ENCODE measurements at regions not wholly inside any gene's neighbourhood (a gene's known extent, or its start where the extent isn't known, plus 50 kb on each side); places are given as distances from the start of the nearest gene placed in this dataset.

- Histone ChIP-seq H2AFZ (ENCODE audit: low read depth, low read length) (no peak overlapping the region), H3K9ac (replicated peaks; ENCODE audit: extremely low read depth, insufficient read depth, low read length) (no peak overlapping the region), H3K9me3 (replicated peaks; ENCODE audit: control insufficient read depth, insufficient read depth, low read length) (no peaks in the 10 kb centered on the region), H4K20me1 (replicated peaks; ENCODE audit: control insufficient read depth, extremely low read depth, insufficient read depth, low read length) (no peaks in the 10 kb centered on the region), H3K27me3 (ENCODE audit: control insufficient read depth in 2 of 2, insufficient read depth in 2 of 2, low read length in 2 of 2) (no peaks in the 10 kb centered on the region), H3K79me2 (ENCODE audit: control insufficient read depth, insufficient read depth, low read length) (no peaks in the 10 kb centered on the region), H3K27ac (ENCODE audit: insufficient read depth, low read depth, low read length) (no peak overlapping the region), H3K4me2 (ENCODE audit: insufficient read depth, low read length) (no peak overlapping the region), H3K4me1 (ENCODE audit: control insufficient read depth, extremely low read depth, insufficient read depth, low read length) (no peaks in the 10 kb centered on the region), H3K36me3 (ENCODE audit: control insufficient read depth in 2 of 2, extremely low read depth in 1 of 2, insufficient read depth in 2 of 2, low read length in 2 of 2) (no peaks in the 10 kb centered on the region), H3K9me1 (replicated peaks; ENCODE audit: control insufficient read depth, extremely low read depth, insufficient read depth, low read length) (no peaks in the 10 kb centered on the region), H3K4me3 (replicated peaks in 1 of 3; ENCODE audit: insufficient read depth in 1 of 3, low read depth in 1 of 3, low read length in 3 of 3) (no peak overlapping the region)
- ChIA-PET POLR2A (no interaction called here), CTCF (no interaction called here)
- dilution Hi-C loops (cut with MboI; ENCODE audit: extremely low pct_ligation_motif_present, low sequenced_read_pairs) (no loop called here), intact Hi-C loops (cut with micrococcal nuclease) (no loop called here)
- no TSS peak for BruUV-seq (replicated peaks)
- TF ChIP-seq POLR2A (IDR thresholded peaks at IDR 0.05; ENCODE audit: low read depth, low read length) (no peak), JUN (IDR thresholded peaks at IDR 0.05; ENCODE audit: borderline replicate concordance, insufficient read depth, insufficient read length, low read depth) (no peak), MAX (IDR thresholded peaks at IDR 0.05; ENCODE audit: insufficient read depth, insufficient read length) (no peak), GATA2 (IDR thresholded peaks at IDR 0.05; ENCODE audit: insufficient read depth, insufficient read length, low read depth, low read length) (no peak), FOS (IDR thresholded peaks at IDR 0.05; ENCODE audit: borderline replicate concordance, insufficient read depth, low read length) (no peak), EZH2 (IDR thresholded peaks at IDR 0.05; ENCODE audit: borderline replicate concordance, low read depth, low read length, severe bottlenecking) (no peak), MYC (IDR thresholded peaks at IDR 0.05; ENCODE audit: low read depth, low read length) (no peak)
- FAIRE-seq (peak; percentile 63), DNase-seq (ENCODE audit: low read depth, low spot score) (peak; percentile 64)
Measured at GRCh38 chr2:13034861-13035260, 318.1 kb downstream of the TRIB2 start.

GRCh38 chr2:13035866-13036265 is 319.1 kb downstream of the TRIB2 start:
- intact Hi-C loops (cut with micrococcal nuclease), result no loop called here
- H4K20me1 ChIP-seq (replicated peaks; ENCODE audit: control insufficient read depth, extremely low read depth, insufficient read depth, low read length), result no peaks in the 10 kb centered on the region
- no peaks in the 10 kb centered on the region for H3K27me3 ChIP-seq (ENCODE audit: control insufficient read depth in 2 of 2, insufficient read depth in 2 of 2, low read length in 2 of 2)
- no peak overlapping the region for H3K27ac ChIP-seq (ENCODE audit: insufficient read depth, low read depth, low read length)
- H3K79me2 ChIP-seq (ENCODE audit: control insufficient read depth, insufficient read depth, low read length), result no peaks in the 10 kb centered on the region
- H2AFZ ChIP-seq (ENCODE audit: low read depth, low read length), result no peak overlapping the region
- H3K36me3 ChIP-seq (ENCODE audit: control insufficient read depth in 2 of 2, extremely low read depth in 1 of 2, insufficient read depth in 2 of 2, low read length in 2 of 2), result no peaks in the 10 kb centered on the region
- H3K9me3 ChIP-seq (replicated peaks; ENCODE audit: control insufficient read depth, insufficient read depth, low read length), result no peaks in the 10 kb centered on the region
- CTCF ChIA-PET, result interaction anchor here (1.1 kb wide), 1 partner anchor 11 kb away, joined by 3 read pairs; no protein-coding TSS in a partner anchor
- no peak overlapping the region for H3K4me3 ChIP-seq (replicated peaks in 1 of 3; ENCODE audit: insufficient read depth in 1 of 3, low read depth in 1 of 3, low read length in 3 of 3)
- no peaks in the 10 kb centered on the region for H3K9me1 ChIP-seq (replicated peaks; ENCODE audit: control insufficient read depth, extremely low read depth, insufficient read depth, low read length)
- BruUV-seq (replicated peaks), result no TSS peak
- H3K4me1 ChIP-seq (ENCODE audit: control insufficient read depth, extremely low read depth, insufficient read depth, low read length), result no peaks in the 10 kb centered on the region
- POLR2A ChIA-PET, result no interaction called here
- DNase-seq (ENCODE audit: low read depth, low spot score), result no peak
- dilution Hi-C loops (cut with MboI; ENCODE audit: extremely low pct_ligation_motif_present, low sequenced_read_pairs), result no loop called here
- H3K9ac ChIP-seq (replicated peaks; ENCODE audit: extremely low read depth, insufficient read depth, low read length), result no peak overlapping the region
- no peak overlapping the region for H3K4me2 ChIP-seq (ENCODE audit: insufficient read depth, low read length)
- TF ChIP-seq CTCF (IDR thresholded peaks at IDR 0.05; ENCODE audit: extremely low read depth in 1 of 2, insufficient read depth in 1 of 2, low read depth in 1 of 2, low read length in 2 of 2) (no peak), JUN (IDR thresholded peaks at IDR 0.05; ENCODE audit: borderline replicate concordance, insufficient read depth, insufficient read length, low read depth) (no peak), EZH2 (IDR thresholded peaks at IDR 0.05; ENCODE audit: borderline replicate concordance, low read depth, low read length, severe bottlenecking) (no peak), POLR2AphosphoS5 (IDR thresholded peaks at IDR 0.05; ENCODE audit: insufficient read depth, low read depth, low read length) (no peak), FOS (IDR thresholded peaks at IDR 0.05; ENCODE audit: borderline replicate concordance, insufficient read depth, low read length) (no peak), MYC (IDR thresholded peaks at IDR 0.05; ENCODE audit: low read depth, low read length) (no peak), POLR2A (IDR thresholded peaks at IDR 0.05; ENCODE audit: low read depth, low read length) (no peak), GATA2 (IDR thresholded peaks at IDR 0.05; ENCODE audit: insufficient read depth, insufficient read length, low read depth, low read length) (no peak), MAX (IDR thresholded peaks at IDR 0.05; ENCODE audit: insufficient read depth, insufficient read length) (no peak)
- no peak for FAIRE-seq

Measured in endothelial cell of umbilical vein (primary cell).